ENCODE measurements at regions not wholly inside any gene's neighbourhood (a gene's known extent, or its start where the extent isn't known, plus 50 kb on each side); places are given as distances from the start of the nearest gene placed in this dataset.

GRCh38 chr2:18781541-18782280 lies 192.3 kb upstream of the NT5C1B start:
- TF ChIP-seq CTCF (IDR thresholded peaks at IDR 0.05) (no peak), POLR2A (IDR thresholded peaks at IDR 0.05) (no peak)
